ENCODE measurements at regions not wholly inside any gene's neighbourhood (a gene's known extent, or its start where the extent isn't known, plus 50 kb on each side); places are given as distances from the start of the nearest gene placed in this dataset.

GRCh38 chr14:49999826-50000379, 107.0 kb downstream of the ARF6 start:
- DNase-seq: no peak

GRCh38 chr14:50000380-50001150, 107.7 kb downstream of the ARF6 start:
- DNase-seq: peak; percentile 63

- DNase-seq: peak; percentile 66
Observed at GRCh38 chr14:50001151-50001998, 108.5 kb downstream of the ARF6 start.

GRCh38 chr14:50001999-50002925, 109.4 kb downstream of the ARF6 start:
- no peak for DNase-seq

GRCh38 chr14:50002926-50003212, 110.0 kb downstream of the ARF6 start:
- DNase-seq: no peak

GRCh38 chr14:50003213-50004021, 110.5 kb downstream of the ARF6 start:
- peak; percentile 42 for DNase-seq

GRCh38 chr14:50006141-50006540, 110.2 kb downstream of the VCPKMT start:
- no peak for DNase-seq

GRCh38 chr14:50007123-50007903, 109.1 kb downstream of the VCPKMT start:
- no peak for DNase-seq

- DNase-seq: no peak
Observed at GRCh38 chr14:50008562-50008961, 107.8 kb downstream of the VCPKMT start.

- DNase-seq: no peak
Observed at GRCh38 chr14:50008974-50009373, 107.4 kb downstream of the VCPKMT start.

GRCh38 chr14:50010752-50011151, 105.6 kb downstream of the VCPKMT start:
- DNase-seq: no peak

- DNase-seq: no peak
Observed at GRCh38 chr14:50011242-50011641, 105.1 kb downstream of the VCPKMT start.

GRCh38 chr14:50012644-50013043, 103.7 kb downstream of the VCPKMT start:
- no peak for DNase-seq

GRCh38 chr14:50013198-50013918, 103.0 kb downstream of the VCPKMT start:
- no peak for DNase-seq

- no peak for DNase-seq
Observed at GRCh38 chr14:50013934-50014333, 102.4 kb downstream of the VCPKMT start.

- DNase-seq: no peak
Observed at GRCh38 chr14:50014809-50015430, 101.5 kb downstream of the VCPKMT start.

- DNase-seq: no peak
Observed at GRCh38 chr14:50015716-50016115, 100.7 kb downstream of the VCPKMT start.

GRCh38 chr14:50018201-50018932, 98.0 kb downstream of the VCPKMT start:
- DNase-seq: no peak

GRCh38 chr14:50018933-50019210, 97.5 kb downstream of the VCPKMT start:
- DNase-seq: no peak

- DNase-seq: no peak
Observed at GRCh38 chr14:50020184-50020583, 96.2 kb downstream of the VCPKMT start.

Measured in NCI-H510A treated with DMSO at 0.1 percent for 48 hours (cell line).